KBM-7 (cell line): ENCODE measurements at regions not wholly inside any gene's neighbourhood (a gene's known extent, or its start where the extent isn't known, plus 50 kb on each side); places are given as distances from the start of the nearest gene placed in this dataset.

Experiments
- DNase-seq: peaks from one replicate; pipeline ENCODE4 v3.0.0-alpha.2; 2015
- in situ Hi-C: fragments of 300-500 bp; cut with MboI; formaldehyde crosslinking; loops from 2 replicates; pipeline ENCODE4 v1.14.3; 2020; ENCODE audit warnings: low sequenced_read_pairs, low pct_unique_long_range_greater_than_20kb, mixed read lengths

- in situ Hi-C loops, result no loop called here
- DNase-seq, result no peak
Measured at GRCh38 chr5:162466011-162466410, 398.4 kb downstream of the GABRG2 start.

- in situ Hi-C loops, result no loop called here
- no peak for DNase-seq
Measured at GRCh38 chr5:162473041-162473714, 405.6 kb downstream of the GABRG2 start.

- in situ Hi-C loops, result no loop called here
- DNase-seq, result no peak
Measured at GRCh38 chr5:162474239-162474638, 406.7 kb downstream of the GABRG2 start.

- in situ Hi-C loops, result no loop called here
Measured at GRCh38 chr5:162484095-162484494, 416.5 kb downstream of the GABRG2 start.

DNA sequence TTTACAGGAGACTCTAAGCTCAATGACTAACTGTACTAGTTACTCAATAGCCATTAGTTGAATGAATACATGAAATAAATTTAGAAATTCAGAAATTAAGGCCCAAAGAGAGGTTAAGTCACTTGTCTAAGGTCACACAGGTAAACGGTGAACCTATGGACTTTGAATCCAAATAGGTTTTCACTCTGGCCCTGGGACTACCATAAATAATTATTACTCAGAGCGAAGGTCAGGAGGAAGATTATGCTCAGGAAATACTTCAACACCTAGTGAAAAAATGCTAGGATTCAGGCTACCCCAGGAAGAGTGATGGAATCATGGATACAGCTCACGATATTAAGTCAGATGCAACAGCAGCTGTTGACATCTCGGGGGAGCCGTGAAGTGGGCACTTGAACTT, 417.4 kb downstream of the GABRG2 start:
- DNase-seq, result no peak
- in situ Hi-C loops, result no loop called here

More at GRCh38 chr5:162484095-162484494, 416.5 kb downstream of the GABRG2 start:
- DNase-seq, result no peak

- no peak for DNase-seq
- in situ Hi-C loops, result no loop called here
Measured at GRCh38 chr5:162485666-162486292, 418.2 kb downstream of the GABRG2 start.

GRCh38 chr5:162487528-162488525, 420.3 kb downstream of the GABRG2 start:
- no peak for DNase-seq
- in situ Hi-C loops, result no loop called here

GRCh38 chr5:162496100-162496808, 428.7 kb downstream of the GABRG2 start:
- in situ Hi-C loops, result no loop called here
- no peak for DNase-seq

DNA sequence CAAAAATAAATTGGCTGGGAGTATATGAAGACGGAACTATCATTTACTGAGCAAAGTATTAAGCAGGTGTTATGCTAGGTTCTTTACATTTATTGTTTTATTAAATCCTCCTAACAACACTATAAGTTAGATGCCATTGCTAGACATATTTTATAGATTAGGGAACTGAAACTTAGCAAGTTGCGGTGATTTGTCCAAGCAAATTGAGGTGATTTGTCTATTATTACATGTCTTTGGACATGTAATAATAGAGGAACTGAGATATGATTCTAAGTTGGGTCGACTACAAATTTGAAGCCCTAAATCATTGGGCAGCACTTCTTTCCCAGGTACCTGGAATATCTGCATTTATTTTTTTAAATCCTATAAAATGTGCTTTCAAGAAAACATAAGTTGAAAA, 429.9 kb downstream of the GABRG2 start:
- in situ Hi-C loops, result no loop called here
- DNase-seq, result no peak

GRCh38 chr5:162502780-162503179, 435.2 kb downstream of the GABRG2 start:
- DNase-seq, result no peak
- in situ Hi-C loops, result no loop called here

DNA sequence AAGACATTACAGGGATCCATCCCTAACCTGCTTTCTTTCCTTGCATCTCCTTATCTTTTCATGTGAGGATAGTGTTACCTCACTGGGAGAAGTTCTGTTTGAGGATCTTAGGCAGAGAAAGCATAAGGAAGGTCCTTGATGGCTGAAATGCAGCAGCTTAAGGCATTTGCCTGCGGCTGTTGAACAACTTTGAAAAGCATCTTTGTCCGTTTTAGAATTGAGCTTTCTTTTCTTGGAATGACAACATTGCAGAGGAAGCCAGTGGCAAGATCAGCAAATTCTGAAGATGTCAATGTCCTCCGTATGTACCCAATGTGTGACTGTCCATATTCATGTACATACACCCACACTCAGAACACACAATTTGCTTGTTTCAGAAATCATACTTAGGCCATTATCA, 436.2 kb downstream of the GABRG2 start:
- DNase-seq, result no peak
- in situ Hi-C loops, result no loop called here

DNA sequence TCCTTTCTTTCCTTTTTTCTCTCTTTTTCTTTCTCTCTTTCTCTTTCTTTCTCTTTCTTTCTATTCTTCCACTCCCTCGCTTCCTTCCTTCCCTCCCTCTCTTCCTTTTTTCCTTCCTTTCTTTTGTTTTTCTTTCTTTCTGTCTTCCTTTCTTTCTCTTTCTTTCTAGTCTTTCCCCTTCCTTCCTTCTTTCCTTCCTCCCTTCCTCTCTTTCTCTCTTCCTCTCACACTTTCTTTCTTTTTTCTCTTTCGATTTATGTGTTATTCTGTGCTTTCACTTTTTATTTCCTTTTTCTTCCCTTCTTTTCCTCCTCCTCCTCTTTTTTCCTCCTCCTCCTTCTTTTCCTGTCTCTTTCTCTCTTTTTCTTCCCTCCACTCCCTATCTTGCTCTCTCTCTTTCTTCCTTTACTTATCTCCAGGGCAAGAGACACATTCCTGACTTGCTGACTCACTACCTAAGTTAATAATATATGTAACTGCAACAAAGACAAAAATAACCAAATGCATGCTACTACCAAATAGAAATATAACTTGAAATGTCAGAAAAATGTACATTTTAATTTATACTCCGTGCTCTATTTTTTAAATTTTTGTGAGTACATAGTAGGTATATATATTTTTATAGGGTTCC, 445.5 kb downstream of the GABRG2 start:
- in situ Hi-C loops, result no loop called here
- no peak for DNase-seq

DNA sequence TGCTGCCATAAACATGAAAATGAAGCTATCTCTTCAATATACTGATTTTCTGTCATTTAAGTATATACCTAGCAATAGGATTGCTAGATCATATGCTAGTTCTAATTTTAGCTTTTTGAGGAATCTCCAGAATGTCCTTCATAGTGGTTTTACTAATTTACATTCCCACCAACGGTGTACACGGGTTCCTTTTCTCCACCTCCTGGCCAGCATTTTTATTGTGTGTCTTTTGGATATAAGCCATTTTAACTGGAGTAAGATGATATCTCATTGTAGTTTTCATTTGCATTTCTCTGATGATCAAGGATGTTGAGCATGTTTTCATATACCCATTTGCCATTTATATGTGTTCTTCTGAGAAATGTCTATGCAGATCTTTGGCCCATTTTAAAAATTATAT, 446.5 kb downstream of the GABRG2 start:
- in situ Hi-C loops, result no loop called here

GRCh38 chr5:162520878-162521277, 453.3 kb downstream of the GABRG2 start:
- DNase-seq, result no peak
- in situ Hi-C loops, result no loop called here

More for the DNA sequence above, 446.5 kb downstream of the GABRG2 start:
- no peak for DNase-seq

GRCh38 chr5:162529209-162529608, 461.6 kb downstream of the GABRG2 start:
- no peak for DNase-seq
- in situ Hi-C loops, result no loop called here

- in situ Hi-C loops, result no loop called here
- no peak for DNase-seq
Measured at GRCh38 chr5:162529886-162530285, 462.3 kb downstream of the GABRG2 start.

GRCh38 chr5:162543437-162543836, 475.9 kb downstream of the GABRG2 start:
- DNase-seq, result no peak
- in situ Hi-C loops, result no loop called here

DNA sequence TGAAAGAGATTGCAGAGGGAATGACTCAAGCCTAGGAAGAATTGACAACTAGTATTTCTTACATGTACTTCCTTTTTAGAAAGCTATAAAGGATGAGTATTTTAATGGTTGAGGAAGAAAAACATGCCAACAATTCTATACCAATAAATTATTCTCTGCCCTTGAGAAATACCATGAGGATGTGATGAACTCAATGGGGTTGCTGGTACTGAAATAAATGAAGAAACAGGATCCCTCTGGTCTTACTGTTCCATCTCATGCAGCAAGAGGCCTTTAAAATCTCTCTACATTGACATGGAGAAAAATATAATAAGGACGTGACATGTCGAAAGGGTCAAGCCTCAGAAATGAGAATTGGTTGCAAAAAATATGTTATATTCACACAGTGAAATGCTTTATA, 477.3 kb downstream of the GABRG2 start:
- in situ Hi-C loops, result no loop called here
- DNase-seq, result no peak

DNA sequence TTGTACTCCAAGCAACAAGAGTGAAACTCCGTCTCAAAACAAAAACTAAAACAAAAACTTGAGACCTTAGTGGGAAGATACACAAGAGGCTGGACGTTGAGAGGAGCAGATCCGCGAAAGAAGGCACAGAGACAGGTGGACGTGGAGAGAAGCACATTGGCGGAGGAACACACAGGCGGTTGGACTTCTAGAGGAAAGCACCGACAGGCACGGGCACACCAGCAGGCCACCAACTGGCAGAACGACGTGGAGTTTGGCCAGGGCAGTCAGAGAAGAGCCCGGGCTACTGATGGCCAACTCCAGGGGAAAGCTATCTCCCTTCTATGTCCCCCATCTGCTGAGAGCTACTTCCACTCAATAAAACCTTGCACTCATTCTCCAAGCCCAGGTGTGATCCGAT, 482.7 kb downstream of the GABRG2 start:
- in situ Hi-C loops, result no loop called here
- no peak for DNase-seq
